ENCODE measurements at regions not wholly inside any gene's neighbourhood (a gene's known extent, or its start where the extent isn't known, plus 50 kb on each side); places are given as distances from the start of the nearest gene placed in this dataset.

DNA sequence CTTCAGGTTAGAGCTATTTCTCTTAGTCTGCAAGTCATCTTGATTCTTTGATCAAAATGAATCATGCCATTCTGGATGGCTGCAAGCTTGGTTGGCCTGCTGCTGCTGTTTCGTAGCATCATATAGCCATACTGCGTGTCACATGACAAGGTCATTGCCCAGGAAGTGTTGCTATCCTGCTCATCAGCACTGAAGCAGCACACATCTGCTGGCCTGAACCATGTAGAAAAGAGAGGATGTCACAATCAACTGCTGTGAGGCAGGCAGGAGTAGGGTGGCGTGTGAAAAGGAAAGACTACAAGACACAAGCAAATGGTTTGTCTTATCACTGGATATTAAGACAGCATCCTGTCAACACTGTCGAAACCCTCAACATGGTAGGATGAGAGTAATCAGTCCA, 376.7 kb upstream of the RORB start:
- TF ChIP-seq, protein P1, sequence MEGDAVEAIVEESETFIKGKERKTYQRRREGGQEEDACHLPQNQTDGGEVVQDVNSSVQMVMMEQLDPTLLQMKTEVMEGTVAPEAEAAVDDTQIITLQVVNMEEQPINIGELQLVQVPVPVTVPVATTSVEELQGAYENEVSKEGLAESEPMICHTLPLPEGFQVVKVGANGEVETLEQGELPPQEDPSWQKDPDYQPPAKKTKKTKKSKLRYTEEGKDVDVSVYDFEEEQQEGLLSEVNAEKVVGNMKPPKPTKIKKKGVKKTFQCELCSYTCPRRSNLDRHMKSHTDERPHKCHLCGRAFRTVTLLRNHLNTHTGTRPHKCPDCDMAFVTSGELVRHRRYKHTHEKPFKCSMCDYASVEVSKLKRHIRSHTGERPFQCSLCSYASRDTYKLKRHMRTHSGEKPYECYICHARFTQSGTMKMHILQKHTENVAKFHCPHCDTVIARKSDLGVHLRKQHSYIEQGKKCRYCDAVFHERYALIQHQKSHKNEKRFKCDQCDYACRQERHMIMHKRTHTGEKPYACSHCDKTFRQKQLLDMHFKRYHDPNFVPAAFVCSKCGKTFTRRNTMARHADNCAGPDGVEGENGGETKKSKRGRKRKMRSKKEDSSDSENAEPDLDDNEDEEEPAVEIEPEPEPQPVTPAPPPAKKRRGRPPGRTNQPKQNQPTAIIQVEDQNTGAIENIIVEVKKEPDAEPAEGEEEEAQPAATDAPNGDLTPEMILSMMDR (conservative IDR thresholded peaks at IDR 0.05), result no peak
- H3K36me3 Mint-ChIP-seq (ENCODE audit: low read depth), result no peaks in the 10 kb centered on the region
- no peaks in the 10 kb centered on the region for H3K4me1 Mint-ChIP-seq
- no peak for DNase-seq (ENCODE audit: low read depth, low spot score)
- H3K4me3 Mint-ChIP-seq, result no peak overlapping the region
- peaks cover 4% of the 10 kb centered on the region for H3K27me3 Mint-ChIP-seq (ENCODE audit: low read depth)
- no peaks in the 10 kb centered on the region for H3K9me3 Mint-ChIP-seq
- no peak overlapping the region for H3K27ac Mint-ChIP-seq (ENCODE audit: unreplicated experiment)

DNA sequence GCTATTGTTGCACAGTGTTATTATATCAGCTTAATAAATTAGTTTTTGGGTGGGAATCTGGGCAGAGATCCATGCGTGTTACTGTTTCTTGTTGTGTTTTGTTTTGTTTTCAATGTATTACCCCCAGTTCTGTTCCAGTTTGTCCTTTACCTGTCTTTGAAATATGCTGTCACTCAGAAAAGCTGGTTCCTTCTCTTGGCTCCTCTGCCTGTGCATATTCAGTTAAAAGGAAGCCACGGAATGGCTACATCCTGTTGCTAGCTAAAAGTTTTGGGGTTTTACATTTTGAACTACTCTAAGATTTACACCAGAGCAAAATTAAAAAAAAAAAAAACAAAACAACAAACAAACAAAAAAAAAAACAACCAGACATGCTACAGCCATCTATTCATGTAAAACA, 374.9 kb upstream of the RORB start:
- no peaks in the 10 kb centered on the region for H3K36me3 Mint-ChIP-seq (ENCODE audit: low read depth)
- TF ChIP-seq, protein P1 (conservative IDR thresholded peaks at IDR 0.05), result no peak
- H3K27me3 Mint-ChIP-seq (ENCODE audit: low read depth), result peaks cover 10% of the 10 kb centered on the region
- H3K4me1 Mint-ChIP-seq, result no peaks in the 10 kb centered on the region
- no peak overlapping the region for H3K4me3 Mint-ChIP-seq
- DNase-seq (ENCODE audit: low read depth, low spot score), result no peak
- H3K27ac Mint-ChIP-seq (ENCODE audit: unreplicated experiment), result no peak overlapping the region
- H3K9me3 Mint-ChIP-seq, result no peaks in the 10 kb centered on the region

DNA sequence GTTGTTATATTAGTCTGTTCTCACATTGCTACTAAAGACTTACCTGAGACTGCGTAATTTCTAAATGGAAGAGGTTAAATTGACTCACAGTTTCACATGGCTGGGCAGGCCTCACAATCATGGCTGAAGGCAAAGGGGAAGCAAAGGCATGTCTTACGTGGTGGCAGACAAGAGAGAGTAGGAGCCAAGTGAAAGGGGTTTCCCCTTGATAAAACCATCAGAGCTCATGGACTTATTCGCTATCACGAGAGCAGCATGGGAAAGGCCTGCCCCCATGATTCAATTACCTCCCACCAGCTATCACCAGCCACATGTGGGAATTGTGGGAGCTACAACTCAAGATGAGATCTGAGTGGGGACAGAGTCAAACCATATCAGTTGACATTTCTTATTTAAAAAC, 374.5 kb upstream of the RORB start:
- TF ChIP-seq, protein P1 (conservative IDR thresholded peaks at IDR 0.05), result no peak
- Mint-ChIP-seq H3K27ac (ENCODE audit: unreplicated experiment) (no peak overlapping the region), H3K4me1 (no peaks in the 10 kb centered on the region), H3K4me3 (no peak overlapping the region), H3K27me3 (ENCODE audit: low read depth) (peaks cover 10% of the 10 kb centered on the region), H3K36me3 (ENCODE audit: low read depth) (no peaks in the 10 kb centered on the region), H3K9me3 (no peaks in the 10 kb centered on the region)
- no peak for DNase-seq (ENCODE audit: low read depth, low spot score)

DNA sequence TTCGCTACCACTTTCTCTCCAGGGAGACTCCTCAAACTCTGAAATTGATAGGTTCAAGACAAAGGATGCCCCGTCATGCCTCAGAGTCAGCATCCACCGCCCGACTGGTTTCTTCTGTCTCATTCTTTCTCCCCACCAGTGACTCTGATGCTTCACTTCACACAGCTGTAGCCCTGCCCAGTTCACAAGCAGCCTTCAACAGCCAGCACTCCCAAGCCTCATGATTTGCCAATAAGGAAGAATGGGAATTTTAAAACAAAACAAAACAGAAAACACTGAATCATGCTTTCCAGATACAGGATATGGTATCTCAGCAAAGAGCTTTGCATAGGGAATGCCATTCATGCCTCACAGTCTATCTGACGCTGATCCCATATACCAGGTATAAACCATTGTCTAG, 371.2 kb upstream of the RORB start:
- H3K4me1 Mint-ChIP-seq, result no peaks in the 10 kb centered on the region
- no peak for DNase-seq (ENCODE audit: low read depth, low spot score)
- TF ChIP-seq, protein P1 (conservative IDR thresholded peaks at IDR 0.05), result no peak
- H3K27ac Mint-ChIP-seq (ENCODE audit: unreplicated experiment), result peak overlapping the region; percentile 48
- no peak overlapping the region for H3K4me3 Mint-ChIP-seq
- H3K9me3 Mint-ChIP-seq, result no peaks in the 10 kb centered on the region
- no peaks in the 10 kb centered on the region for H3K36me3 Mint-ChIP-seq (ENCODE audit: low read depth)
- H3K27me3 Mint-ChIP-seq (ENCODE audit: low read depth), result peaks cover 10% of the 10 kb centered on the region

DNA sequence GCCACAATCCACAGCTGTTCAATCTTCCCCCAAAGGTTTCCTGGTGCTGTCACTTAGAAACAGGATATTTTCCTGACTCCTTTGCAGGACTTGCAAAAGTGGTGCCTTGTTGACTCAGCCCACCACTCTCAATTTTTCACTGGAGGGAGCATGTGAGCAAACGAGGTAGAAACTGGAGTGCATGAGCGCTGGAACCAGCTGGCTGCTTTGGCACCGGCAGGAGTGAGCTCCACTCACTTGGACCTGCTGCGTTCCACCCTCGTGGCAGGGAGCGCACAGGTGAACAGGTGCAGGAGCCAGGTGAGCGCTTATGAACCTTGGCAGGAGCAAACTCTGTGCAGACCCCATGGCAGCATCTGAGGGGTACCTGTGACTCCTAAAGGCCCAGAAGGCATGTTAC, 364.1 kb upstream of the RORB start:
- Mint-ChIP-seq H3K27me3 (ENCODE audit: low read depth) (no peaks in the 10 kb centered on the region), H3K36me3 (ENCODE audit: low read depth) (no peaks in the 10 kb centered on the region), H3K9me3 (no peaks in the 10 kb centered on the region), H3K4me3 (no peak overlapping the region), H3K4me1 (no peaks in the 10 kb centered on the region), H3K27ac (ENCODE audit: unreplicated experiment) (no peak overlapping the region)
- no peak for DNase-seq (ENCODE audit: low read depth, low spot score)
- TF ChIP-seq, protein P1 (conservative IDR thresholded peaks at IDR 0.05), result no peak

DNA sequence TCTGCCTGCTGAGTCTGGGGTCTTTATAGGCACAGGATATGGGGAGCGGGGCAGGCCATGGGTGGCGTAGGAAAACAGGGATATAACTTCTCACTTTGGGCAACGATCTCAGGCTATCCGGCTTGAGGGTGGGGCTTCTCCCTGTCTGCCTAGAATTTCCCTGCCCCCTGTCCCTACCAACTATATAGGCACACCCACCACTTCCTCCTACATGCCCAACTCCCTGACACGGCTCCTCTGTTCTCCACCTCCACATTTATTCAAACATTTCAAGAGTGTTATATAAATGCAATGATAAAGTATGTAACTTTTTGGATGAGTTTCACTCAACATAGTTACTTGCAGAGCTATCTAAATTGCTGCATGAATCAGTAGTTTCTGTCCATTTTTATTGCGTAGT, 363.2 kb upstream of the RORB start:
- no peak overlapping the region for H3K27ac Mint-ChIP-seq (ENCODE audit: unreplicated experiment)
- no peaks in the 10 kb centered on the region for H3K4me1 Mint-ChIP-seq
- TF ChIP-seq, protein P1 (conservative IDR thresholded peaks at IDR 0.05), result no peak
- no peaks in the 10 kb centered on the region for H3K9me3 Mint-ChIP-seq
- no peak for DNase-seq (ENCODE audit: low read depth, low spot score)
- no peaks in the 10 kb centered on the region for H3K27me3 Mint-ChIP-seq (ENCODE audit: low read depth)
- no peaks in the 10 kb centered on the region for H3K36me3 Mint-ChIP-seq (ENCODE audit: low read depth)
- no peak overlapping the region for H3K4me3 Mint-ChIP-seq

All from neural crest cell (in vitro differentiated cells).